ENCODE measurements at regions not wholly inside any gene's neighbourhood (a gene's known extent, or its start where the extent isn't known, plus 50 kb on each side); places are given as distances from the start of the nearest gene placed in this dataset.

GRCh38 chr1:98028800-98029199 lies 108.0 kb upstream of the DPYD start:
- no peak for DNase-seq

- no peak for DNase-seq
Observed at GRCh38 chr1:98027103-98027705, 106.4 kb upstream of the DPYD start.

- no peak for DNase-seq
Observed at GRCh38 chr1:98025858-98026257, 105.0 kb upstream of the DPYD start.

GRCh38 chr1:98021126-98021525 lies 100.3 kb upstream of the DPYD start:
- DNase-seq = no peak

GRCh38 chr1:98019747-98020146 lies 98.9 kb upstream of the DPYD start:
- no peak for DNase-seq

GRCh38 chr1:98018074-98018473 lies 97.2 kb upstream of the DPYD start:
- DNase-seq = no peak

GRCh38 chr1:98017184-98017583 lies 96.3 kb upstream of the DPYD start:
- DNase-seq = no peak

GRCh38 chr1:98008373-98008772 lies 87.5 kb upstream of the DPYD start:
- no peak for DNase-seq

GRCh38 chr1:98005326-98006010 lies 84.6 kb upstream of the DPYD start:
- no peak for DNase-seq

GRCh38 chr1:98003442-98003841 lies 82.6 kb upstream of the DPYD start:
- DNase-seq = no peak

- no peak for DNase-seq
Observed at GRCh38 chr1:98002288-98002687, 81.5 kb upstream of the DPYD start.

- DNase-seq = no peak
Observed at GRCh38 chr1:98001764-98002163, 80.9 kb upstream of the DPYD start.

- DNase-seq = no peak
Observed at GRCh38 chr1:97999320-97999719, 78.5 kb upstream of the DPYD start.

GRCh38 chr1:97996880-97997279 lies 76.0 kb upstream of the DPYD start:
- DNase-seq = no peak

- DNase-seq = no peak
Observed at GRCh38 chr1:97989094-97989680, 68.4 kb upstream of the DPYD start.

- no peak for DNase-seq
Observed at GRCh38 chr1:97986041-97987005, 65.5 kb upstream of the DPYD start.

GRCh38 chr1:97983126-97983525 lies 62.3 kb upstream of the DPYD start:
- DNase-seq = no peak

- DNase-seq = no peak
Observed at GRCh38 chr1:97980530-97980929, 59.7 kb upstream of the DPYD start.

GRCh38 chr1:97976801-97977200 lies 56.0 kb upstream of the DPYD start:
- DNase-seq = no peak

All from occipital lobe (tissue), 1 donor.